ENCODE measurements at regions not wholly inside any gene's neighbourhood (a gene's known extent, or its start where the extent isn't known, plus 50 kb on each side); places are given as distances from the start of the nearest gene placed in this dataset.
"Not testable (repeated sequence)": the region's sequence is repeated elsewhere in the genome, so short reads cannot be mapped to it uniquely, and the experiment has no call there.

- TF ChIP-seq CTCF, POLR2A (IDR thresholded peaks at IDR 0.05): not testable (repeated sequence)
Observed at GRCh38 chr2:57229706-57230105, 816.9 kb upstream of the VRK2 start.
